Muscle of back (tissue), 3 donors: ENCODE measurements at regions not wholly inside any gene's neighbourhood (a gene's known extent, or its start where the extent isn't known, plus 50 kb on each side); places are given as distances from the start of the nearest gene placed in this dataset.
"Not testable (repeated sequence)": the region's sequence is repeated elsewhere in the genome, so short reads cannot be mapped to it uniquely, and the experiment has no call there.

Experiments used
- DNase-seq, 3 donors: peaks; one replicate each; pipeline versions ENCODE4 v3.0.0 to v3.0.0-alpha.2; 2013

DNA sequence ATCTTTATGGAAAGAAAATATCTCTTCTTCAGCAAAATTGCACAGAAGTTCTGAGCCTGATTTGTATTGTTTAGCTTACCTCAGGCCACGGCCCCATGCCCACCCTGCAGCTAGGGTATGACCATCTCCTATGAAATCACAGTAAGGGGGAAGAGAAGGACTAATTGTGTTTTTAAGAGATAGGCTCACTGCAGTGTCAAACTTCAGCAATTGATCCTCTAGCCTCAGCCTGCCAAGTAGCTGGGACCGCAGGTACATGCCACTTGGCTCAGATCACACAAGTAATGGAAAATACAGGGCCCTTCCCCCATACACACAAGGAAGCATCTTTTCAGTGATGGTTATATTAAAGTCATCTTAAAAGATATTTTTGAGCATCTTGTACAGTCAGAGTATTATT is 60.0 kb downstream of the DMAC1 start:
- no peak for DNase-seq

DNA sequence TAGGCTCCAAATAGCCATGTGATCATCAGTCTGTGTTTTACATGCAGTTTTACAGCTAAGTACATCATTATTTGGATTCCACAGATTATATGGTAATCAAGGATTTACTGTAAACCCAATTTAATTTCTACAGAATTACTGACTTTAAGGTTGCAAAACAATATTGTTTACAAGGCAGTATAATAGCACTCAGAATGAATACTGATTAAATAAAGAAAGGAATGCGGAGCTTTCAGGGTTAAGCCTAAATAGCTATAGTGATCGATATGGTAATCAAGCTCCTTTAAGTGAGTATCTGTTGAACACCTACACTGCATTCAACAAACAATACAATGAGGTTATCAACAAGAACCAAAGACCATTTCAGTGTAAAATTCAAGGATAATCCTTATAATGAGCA is 64.3 kb downstream of the DMAC1 start:
- no peak for DNase-seq

DNA sequence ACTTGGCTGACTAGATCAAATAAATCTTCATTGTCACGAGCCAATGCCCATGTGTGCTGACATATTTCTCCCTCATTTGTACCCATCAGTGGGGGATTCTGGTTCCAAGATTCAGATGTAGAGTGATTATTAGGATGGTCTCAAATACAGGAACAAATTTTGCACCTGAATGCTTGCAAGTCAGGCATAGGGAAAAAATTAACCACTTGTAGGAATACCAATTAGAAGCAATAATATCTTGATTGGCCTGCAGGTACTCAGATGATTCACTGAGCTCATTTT is 69.5 kb downstream of the DMAC1 start:
- no peak for DNase-seq

DNA sequence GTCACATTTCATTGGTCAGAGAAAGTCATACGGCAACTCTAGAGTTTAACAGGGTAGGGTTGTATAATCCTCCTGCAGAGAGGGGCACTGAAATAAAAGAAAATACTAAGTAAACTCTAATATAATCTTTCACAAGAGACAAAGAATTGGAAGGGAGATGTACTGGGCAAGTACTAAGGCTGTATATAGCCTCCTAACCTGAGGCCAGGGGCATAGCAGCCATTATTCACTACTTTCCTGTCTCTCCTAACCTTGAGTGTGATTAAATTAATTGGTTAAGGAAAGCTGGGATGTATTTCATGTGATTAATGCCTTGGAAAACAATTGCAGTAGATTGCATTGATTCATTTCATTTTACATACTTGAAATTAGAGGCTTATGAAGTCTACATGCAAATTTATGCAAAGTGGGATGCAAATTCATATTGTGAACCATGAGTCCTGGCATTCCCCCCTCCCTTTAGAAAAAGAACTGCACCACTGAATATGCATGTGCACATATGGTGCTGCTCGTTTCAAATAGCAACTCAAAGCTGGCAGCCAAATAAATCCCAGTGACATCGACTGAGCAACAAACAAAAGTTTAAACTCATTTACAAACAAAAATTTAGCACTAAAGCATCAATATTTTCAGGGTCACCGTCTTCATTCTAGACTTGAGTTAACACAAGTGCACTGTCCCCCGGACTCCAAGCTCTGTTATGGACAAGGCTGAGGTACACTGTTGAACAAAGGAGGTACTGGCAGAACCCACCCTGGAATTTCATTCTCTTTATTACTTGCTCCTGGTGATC is 70.0 kb downstream of the DMAC1 start:
- no peak for DNase-seq

DNA sequence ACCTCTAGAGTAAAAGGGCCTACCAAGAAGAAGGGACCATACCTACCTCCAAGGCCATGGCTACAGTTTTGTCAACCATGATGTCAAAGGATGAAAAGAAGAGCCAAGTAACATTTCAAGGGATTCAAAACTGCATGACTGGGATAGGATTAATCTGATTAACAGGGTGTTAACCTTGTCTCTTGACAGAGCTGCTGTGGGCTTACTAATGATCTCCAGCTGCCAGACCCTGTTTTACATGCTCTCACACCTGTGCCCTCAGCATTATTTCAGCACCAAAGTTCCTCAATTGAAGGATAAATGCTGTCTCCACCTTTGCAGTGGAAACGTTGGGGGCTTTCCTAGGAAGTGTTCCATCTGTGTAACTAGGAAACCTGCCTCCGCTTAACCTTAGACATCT is 78.3 kb downstream of the DMAC1 start:
- DNase-seq: no peak

DNA sequence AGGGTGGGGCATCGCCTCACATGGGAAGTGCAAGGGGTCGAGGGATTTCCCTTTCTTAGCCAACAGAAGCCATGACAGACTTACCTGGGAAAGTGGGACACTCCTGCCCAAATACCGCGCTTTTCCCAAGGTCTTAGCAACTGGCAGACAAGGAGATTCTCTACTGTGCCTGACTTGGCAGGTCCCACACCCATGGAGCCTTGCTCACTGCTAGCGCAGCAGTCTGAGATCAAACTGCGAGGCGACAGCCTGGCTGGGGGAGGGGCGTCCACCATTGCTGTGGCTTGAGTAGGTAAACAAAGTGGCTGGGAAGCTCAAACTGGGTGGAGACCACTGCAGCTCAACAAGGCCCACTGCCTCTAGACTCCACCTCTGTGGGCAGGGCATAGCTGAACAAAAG is 86.5 kb downstream of the DMAC1 start:
- not testable (repeated sequence) for DNase-seq

DNA sequence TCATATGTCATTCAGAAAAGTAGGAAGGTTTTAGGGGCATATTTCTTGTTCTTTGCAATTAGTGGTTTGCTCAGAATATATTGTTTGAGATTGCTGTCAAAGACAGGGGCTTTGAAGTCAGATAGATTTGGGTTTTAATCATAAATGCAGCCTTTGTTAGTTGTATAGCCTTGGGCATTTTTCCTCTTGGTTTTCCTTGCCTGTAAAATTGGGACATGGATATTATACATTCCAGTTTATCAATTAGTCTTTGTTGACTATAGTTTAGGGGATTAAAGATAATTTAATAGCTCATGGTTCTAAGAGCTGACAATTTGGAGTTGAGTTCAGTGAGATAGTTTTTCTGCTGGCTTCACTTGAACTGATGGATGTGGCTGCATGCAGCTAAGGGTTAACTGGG is 88.9 kb downstream of the DMAC1 start:
- DNase-seq: no peak

DNA sequence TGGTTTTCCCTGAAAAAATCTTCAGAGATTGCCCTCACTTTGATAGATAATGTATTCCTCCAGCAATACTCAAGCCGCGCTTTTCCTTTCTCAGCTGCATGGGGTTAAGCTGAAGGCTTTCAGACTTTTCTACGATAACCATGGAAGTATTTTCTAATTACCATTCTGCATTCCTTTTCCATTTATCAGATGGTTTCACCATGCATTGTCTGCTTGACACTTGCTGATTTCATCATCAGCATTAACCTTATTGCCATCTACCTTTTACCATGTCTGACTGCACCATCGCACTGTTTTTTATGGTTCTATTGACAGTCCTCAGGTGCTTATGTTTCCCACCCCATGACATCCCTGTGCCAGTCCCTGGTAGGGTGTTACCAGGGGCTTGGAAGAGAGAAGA is 91.6 kb downstream of the DMAC1 start:
- DNase-seq: no peak

DNA sequence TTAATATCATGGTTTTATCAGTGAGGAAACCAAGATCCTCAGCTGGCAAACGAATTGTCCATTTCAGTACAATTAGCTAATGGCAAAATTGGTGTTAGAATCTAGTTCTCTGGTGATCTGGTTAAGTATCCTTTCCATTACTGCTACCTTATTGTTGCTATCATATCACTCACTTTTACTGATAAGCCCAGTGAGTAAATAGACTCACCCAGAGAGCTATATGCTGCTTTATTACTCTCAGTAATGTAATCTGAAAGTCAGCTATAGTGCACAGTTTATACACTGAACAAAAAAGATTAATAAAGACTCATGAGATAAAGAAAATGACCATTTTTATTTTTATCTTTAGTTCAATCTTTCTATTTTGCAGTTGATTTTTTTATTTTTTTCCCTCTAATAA is 95.0 kb downstream of the DMAC1 start:
- no peak for DNase-seq

DNA sequence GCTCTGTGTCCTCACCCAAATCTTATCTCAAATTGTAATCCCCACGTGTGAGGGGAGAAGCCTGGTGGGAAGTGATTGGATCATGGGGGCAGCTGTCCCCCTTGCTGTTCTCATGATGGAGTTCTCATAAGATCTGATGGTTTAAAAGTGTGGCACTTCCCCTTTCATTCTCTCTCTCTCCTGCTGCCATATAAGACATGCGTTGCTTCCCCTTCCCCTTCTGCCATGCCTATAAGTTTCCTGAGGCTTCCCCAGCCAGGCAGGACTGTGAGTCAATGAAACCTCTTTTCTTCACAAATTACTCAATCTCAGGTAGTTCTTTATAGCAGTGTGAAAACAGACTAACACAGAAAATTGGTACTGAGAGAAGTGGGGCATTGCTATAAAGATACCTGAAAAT is 107.7 kb downstream of the DMAC1 start:
- DNase-seq: no peak

DNA sequence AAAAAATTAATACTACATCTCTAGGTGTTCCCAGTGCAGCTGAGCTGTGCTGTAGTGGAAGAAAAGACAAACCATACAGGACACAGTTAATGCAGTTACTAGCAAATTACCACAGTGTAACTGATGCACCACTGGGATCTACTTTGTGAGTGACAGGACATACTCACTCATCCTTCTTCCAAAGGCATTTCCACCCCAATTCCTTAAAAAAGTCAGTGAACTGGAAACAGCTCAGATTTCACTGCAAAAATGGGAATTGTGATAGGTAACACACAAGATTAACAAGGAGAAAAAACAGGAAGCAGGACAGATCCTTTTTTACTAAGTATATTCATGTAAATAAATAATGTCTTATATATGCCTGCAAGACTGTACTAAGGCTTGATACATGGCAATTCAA is 109.6 kb downstream of the DMAC1 start:
- DNase-seq: no peak

DNA sequence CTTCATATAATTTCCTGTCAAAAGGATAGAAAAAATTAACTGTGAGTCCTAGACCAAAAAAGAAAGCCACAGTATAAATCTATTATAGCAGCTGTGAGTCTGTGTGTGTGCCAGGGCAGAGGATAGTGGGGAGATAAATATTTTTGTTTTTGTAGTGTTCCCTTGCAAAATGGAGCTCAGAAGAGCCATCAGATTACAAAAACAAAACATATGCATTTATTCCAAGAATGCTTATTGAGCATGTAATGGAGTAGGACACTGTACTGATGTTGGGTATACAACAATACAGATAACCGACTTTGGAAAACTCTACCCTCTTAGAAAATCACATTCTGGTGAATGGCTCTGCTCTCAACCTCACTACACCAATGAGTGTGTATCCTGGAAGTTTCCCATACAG is 111.0 kb downstream of the DMAC1 start:
- no peak for DNase-seq

DNA sequence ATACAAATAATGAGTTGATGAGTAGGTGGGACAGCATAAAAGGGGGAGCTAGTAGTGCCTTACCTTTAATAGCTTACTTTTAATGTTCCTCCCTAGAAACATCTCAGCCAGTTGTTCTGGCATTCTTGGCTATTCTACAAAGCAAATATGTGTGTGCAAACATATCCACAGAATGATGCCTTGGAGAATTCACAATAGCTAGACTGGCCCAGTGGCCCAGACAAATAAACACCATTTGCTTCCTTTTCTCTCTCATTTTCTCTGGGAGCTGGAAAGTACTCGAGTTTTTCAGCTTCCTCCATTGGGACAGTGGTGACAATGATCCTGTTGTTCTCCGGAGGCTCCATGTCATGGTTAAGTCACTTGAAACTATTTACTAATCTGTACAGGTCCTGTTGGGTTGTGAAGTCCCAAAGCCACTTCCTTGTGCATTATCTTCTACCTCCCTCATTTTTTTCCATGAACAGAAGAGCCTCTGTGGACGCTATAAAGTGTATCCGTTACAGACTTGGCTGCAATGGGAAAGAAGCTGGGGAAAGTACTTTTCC is 122.9 kb downstream of the DMAC1 start:
- peak in 1 of 3 donors; percentile 14 for DNase-seq

DNA sequence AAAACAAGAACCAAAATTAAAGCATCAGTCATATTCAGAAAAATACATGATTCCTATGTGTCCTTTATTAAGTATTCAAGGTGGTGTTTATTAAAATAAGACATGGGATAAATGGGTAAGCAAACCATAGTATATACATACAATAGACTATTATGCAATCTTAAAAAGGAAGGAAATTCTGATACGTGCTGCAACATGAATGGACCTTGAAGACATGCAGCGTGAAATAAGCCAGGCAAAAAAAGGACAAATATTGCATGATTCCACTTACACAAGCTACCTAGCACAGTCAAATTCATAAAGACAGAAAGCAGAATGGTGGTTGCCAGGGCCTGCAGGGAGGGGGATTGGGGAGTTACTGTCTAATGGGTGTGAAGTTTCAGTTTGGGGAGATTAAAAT is 127.7 kb downstream of the DMAC1 start:
- no peak for DNase-seq

DNA sequence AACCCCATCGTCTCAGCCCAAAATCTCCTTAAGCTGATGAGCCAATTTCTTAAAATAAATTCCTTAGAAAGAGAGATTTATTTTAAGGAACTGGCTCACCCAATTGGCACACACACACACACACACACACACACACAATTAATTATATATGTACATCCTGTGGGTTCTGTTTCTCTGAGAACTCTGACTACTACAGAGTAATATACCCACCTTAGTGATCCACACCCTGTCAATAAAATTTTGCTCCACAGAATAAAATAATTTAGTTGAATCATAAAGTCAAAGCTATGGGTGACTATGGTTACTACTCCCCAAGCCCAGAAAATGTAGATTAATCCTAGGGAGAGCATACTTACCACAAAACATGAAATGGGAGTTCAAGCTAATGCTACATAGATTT is 131.0 kb downstream of the DMAC1 start:
- no peak for DNase-seq

DNA sequence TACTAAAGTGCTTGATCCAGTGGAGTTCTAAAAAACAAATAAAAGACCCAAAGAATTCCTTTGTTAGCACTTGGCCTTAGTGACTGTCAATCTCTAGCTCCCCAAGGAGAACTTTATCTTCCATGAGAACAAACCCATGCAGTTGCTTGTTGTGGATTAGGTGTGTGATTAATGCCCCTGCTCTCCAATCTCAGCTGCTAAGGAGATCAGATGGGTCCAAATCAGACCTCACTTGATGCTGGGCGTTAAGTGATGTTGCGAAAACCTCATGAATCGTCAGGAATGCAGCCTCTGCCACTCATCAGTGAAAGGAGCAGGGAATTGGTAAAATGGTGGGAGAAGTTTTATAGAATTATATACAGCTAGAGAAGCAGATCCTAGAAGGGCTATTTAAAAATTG is 133.7 kb downstream of the DMAC1 start:
- no peak for DNase-seq

DNA sequence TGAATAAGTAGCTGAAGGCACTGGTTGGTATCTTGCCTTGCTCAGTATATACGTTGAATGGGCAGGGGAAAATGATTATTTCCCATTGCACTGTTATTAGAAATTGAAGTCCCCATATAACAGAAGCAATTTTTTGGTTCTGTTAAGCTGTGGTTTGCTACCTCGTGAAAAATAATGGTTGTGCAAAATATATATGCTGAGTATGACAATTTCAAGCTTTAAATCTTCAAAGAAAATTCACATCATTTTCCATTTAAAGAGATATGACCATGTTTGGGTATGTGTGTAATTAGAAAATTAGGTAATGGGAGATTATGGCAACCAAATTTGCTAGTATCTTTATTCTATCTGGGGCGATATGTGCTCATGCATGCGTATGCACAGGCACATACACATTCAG is 139.8 kb downstream of the DMAC1 start:
- DNase-seq: no peak

DNA sequence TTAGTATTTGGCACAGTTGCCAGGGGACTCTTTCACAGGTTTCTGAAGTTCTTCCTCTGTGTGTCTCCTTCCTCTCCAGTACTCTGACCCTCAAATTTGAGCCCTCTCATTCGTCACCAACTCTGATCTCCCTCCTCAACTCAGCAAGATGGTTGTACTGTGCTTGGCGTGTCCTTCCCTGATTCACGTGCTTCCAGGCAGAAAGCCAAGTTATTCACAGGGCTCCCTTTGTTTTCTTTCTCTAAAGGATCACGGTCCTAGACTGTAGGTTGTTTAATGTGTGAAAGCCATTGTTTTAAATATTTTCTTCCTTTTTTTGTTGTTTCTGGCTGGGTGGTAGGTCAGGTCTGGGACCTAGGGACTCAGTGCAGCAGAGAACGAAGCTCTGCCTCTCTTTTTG is 142.9 kb downstream of the DMAC1 start:
- DNase-seq: peak in 1 of 3 donors; percentile 23

DNA sequence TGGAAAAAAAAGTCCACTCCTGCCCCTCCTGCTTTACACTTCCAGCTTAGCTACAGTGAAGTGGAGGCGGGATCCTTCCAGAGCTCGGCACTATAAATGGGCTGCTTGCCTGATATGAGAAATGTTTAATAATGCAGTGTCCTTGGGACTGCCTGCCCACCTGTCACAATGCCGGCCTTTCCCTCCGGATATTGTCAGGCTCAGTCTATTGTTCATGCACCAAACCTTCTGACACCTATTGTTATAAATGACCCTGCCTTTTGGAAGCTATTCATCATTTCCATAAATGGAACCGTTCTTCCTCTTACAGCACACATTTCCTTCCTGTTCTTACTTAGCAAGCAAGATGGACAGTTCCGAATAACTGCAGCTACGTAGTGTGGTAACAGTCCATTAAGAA is 146.3 kb downstream of the DMAC1 start:
- DNase-seq: peak in 1 of 3 donors; percentile 28

DNA sequence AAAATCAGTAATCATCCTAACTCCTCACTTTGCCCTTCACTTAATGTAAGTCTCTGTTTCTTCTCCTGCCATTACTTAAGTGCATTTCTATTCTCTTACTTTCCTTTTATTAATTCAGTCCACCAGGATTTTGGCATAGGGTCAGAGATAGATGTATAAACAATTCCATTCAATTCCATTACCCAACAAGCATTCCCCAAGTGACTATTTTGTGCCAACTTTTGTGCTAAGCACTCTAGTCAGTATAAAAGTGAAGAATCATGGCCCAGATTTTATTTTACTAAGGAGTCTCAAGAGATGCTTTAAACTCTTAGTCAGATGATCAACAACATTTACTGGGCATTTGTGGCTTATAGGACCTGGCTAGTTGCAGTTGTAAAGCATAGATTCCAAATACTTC is 159.3 kb downstream of the DMAC1 start:
- peak; percentile 38 to 85 (median 77) for DNase-seq

DNA sequence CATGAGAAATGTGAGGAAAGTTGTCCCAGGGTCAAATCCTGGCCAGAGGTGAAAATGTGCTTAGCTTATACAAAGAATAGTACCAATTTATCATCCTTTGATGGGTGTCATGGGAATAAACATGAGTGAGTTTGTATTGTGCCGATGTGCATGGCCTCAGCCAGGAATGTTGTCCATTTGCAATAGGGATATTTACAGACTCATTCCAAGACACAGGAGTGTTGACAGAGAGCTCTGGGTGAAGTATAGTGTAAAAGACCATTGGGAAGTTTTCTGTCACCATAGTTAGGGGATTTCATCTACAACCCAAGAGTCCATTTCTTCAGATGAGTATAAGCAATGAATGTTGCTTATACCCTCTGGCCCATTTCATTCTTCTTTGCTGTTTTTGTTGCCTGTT is 160.1 kb downstream of the DMAC1 start:
- no peak for DNase-seq

DNA sequence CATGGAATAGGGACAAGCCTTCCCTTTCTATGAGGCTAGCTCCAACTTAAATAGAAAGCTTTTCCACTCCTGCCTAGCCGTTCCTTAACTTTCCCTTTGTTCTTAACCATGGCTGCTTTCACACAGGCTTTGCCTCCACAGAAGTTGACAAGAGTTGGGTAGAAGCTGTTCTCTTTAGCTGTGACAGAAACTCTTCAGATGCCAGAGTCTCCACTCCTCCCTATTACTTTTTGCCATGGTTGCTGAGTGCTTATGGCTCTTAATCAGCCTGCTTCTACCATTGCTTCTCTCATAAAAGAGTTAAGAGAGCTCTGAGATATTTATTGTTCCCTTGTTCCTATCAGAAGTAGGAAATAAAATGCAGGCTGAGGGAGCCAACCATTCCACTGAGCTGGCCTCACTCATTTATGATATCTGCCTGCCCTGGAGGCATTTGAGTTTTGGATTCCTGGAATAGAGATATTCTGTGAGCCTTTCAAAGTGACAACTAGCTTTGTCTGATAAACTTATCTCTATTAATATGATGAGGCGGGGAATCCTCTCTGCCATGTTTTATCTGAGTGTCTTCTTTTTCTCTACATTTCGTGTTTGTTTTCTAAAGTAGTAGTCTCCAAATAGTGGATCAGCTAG is 162.6 kb downstream of the DMAC1 start:
- peak in 1 of 3 donors; percentile 51 for DNase-seq

DNA sequence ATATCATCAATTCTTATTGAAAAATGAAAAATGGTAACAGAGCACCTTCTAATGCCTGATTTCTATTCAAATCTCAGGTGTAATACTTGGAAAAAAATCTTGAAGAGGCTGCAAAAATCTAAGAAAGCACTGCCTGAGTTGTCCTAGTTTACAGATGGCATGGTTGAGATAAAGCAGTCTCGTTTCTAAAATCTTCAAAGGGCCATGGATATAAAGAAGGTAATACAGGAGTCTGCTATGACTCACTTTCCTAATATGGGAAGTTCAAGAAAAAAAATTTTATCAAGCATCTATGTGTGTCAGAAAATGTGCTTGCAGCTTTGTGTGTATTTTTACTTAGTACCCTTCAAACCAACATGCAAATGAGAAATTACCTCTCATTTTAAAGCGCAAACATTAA is 163.3 kb downstream of the DMAC1 start:
- no peak for DNase-seq

DNA sequence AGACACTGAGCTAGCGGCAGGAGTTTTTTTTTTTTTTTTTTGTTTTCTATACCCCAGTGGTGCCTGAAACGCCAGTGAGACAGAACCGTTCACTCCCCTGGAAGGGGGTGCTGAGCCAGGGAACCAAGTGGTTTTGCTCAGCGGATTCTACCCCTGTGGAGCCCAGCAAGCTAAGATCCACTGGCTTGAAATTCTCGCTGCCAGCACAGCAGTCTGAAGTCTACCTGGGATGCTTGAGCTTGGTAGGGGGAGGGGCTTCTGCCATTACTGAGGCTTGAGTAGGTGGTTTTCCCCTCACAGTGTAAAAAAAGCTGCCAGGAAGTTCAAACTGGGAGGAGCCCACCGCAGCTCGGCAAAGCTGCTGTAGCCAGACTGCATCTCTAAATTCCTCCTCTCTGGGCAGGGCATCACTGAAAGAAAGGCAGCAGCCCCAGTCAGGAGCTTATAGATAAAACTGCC is 173.0 kb downstream of the DMAC1 start:
- not testable (repeated sequence) for DNase-seq
